Uterus (tissue), 2 donors: ENCODE measurements at regions not wholly inside any gene's neighbourhood (a gene's known extent, or its start where the extent isn't known, plus 50 kb on each side); places are given as distances from the start of the nearest gene placed in this dataset.

Source experiments
- CTCF ChIP-seq, 4 experiments: fragments of 200-600 bp in 2 of 4; fragments of 450-650 bp in 2 of 4; sonication (generic) in 2 of 4; IDR thresholded peaks; one replicate each; pipeline ENCODE4 v1.5.1; 2016 to 2019; ENCODE audit warnings: antibody characterized with exemption in 4 of 4, mild to moderate bottlenecking in 2 of 4, moderate library complexity in 1 of 4
- POLR2A ChIP-seq, 2 donors: fragments of 450-650 bp; IDR thresholded peaks; one replicate each; pipeline ENCODE4 v1.6.1; 2016; ENCODE audit warnings: antibody characterized with exemption in 2 of 2, mild to moderate bottlenecking in 1 of 2, moderate library complexity in 1 of 2

GRCh38 chr19:30318936-30319335, 53.2 kb upstream of the ZNF536 start:
- TF ChIP-seq CTCF (IDR thresholded peaks at IDR 0.05) (no peak), POLR2A (IDR thresholded peaks at IDR 0.05) (no peak)
